ENCODE measurements at regions not wholly inside any gene's neighbourhood (a gene's known extent, or its start where the extent isn't known, plus 50 kb on each side); places are given as distances from the start of the nearest gene placed in this dataset.

DNA sequence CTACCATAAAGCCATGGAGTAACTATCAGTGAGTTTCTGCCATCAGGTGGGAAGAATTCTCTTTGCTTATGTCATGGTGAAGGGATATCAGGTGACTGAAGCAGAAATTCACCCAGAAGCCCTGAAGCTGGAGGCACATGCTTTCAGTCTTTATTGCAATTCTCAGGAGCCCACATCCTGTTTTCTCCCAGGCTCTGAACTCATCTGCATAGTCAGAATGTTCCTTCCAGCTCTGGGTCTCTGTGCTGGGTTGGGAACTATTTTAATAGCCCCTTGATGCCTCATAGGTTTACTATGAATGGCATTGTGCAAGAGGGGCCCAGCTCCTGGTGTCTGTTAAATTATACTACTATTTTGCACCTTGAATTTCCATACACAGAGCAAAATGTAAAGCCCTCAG is 198.4 kb upstream of the SOX9 start:
- TF ChIP-seq, protein P1, sequence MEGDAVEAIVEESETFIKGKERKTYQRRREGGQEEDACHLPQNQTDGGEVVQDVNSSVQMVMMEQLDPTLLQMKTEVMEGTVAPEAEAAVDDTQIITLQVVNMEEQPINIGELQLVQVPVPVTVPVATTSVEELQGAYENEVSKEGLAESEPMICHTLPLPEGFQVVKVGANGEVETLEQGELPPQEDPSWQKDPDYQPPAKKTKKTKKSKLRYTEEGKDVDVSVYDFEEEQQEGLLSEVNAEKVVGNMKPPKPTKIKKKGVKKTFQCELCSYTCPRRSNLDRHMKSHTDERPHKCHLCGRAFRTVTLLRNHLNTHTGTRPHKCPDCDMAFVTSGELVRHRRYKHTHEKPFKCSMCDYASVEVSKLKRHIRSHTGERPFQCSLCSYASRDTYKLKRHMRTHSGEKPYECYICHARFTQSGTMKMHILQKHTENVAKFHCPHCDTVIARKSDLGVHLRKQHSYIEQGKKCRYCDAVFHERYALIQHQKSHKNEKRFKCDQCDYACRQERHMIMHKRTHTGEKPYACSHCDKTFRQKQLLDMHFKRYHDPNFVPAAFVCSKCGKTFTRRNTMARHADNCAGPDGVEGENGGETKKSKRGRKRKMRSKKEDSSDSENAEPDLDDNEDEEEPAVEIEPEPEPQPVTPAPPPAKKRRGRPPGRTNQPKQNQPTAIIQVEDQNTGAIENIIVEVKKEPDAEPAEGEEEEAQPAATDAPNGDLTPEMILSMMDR (IDR thresholded peaks at IDR 0.05) = no peak
- TF ChIP-seq POLR2AphosphoS5 (IDR thresholded peaks at IDR 0.05; ENCODE audit: insufficient read depth in 1 of 2, low read depth in 1 of 2) = no peak

Data from vagina (tissue), 2 donors.